Stimulated activated CD8-positive, alpha-beta memory T cell treated with anti-CD3 and anti-CD28 coated beads, Interleukin-2, amount 100 ng/mL, for 1 hour (primary cell): ENCODE measurements at regions not wholly inside any gene's neighbourhood (a gene's known extent, or its start where the extent isn't known, plus 50 kb on each side); places are given as distances from the start of the nearest gene placed in this dataset.
"Not testable (repeated sequence)": the region's sequence is repeated elsewhere in the genome, so short reads cannot be mapped to it uniquely, and the experiment has no call there.

ENCODE experiments used
- DNase-seq, 2 donors: peaks; one replicate each; pipeline ENCODE4 v3.0.0-alpha.2; 2020; ENCODE audit warnings: low read depth in 2 of 2

GRCh38 chr16:88148078-88148477 is 196.8 kb downstream of the BANP start:
- not testable (repeated sequence) for DNase-seq

GRCh38 chr16:88148682-88149081 is 197.4 kb downstream of the BANP start:
- not testable (repeated sequence) for DNase-seq

GRCh38 chr16:88149158-88149603 is 197.9 kb downstream of the BANP start:
- not testable (repeated sequence) for DNase-seq

GRCh38 chr16:88149663-88150062 is 198.4 kb downstream of the BANP start:
- DNase-seq, result not testable (repeated sequence)

- not testable (repeated sequence) for DNase-seq
Observed at GRCh38 chr16:88150456-88151128, 199.4 kb downstream of the BANP start.

GRCh38 chr16:88151129-88151499 is 199.9 kb downstream of the BANP start:
- DNase-seq, result not testable (repeated sequence)

- DNase-seq, result not testable (repeated sequence)
Observed at GRCh38 chr16:88151859-88152843, 200.9 kb downstream of the BANP start.

GRCh38 chr16:88152879-88153278 is 201.6 kb downstream of the BANP start:
- DNase-seq, result not testable (repeated sequence)

- DNase-seq, result not testable (repeated sequence)
Observed at GRCh38 chr16:88153516-88153915, 202.3 kb downstream of the BANP start.

GRCh38 chr16:88154886-88155285 is 203.7 kb downstream of the BANP start:
- DNase-seq, result not testable (repeated sequence)

GRCh38 chr16:88155681-88156080 is 204.4 kb downstream of the BANP start:
- not testable (repeated sequence) for DNase-seq

GRCh38 chr16:88156640-88157283 is 205.5 kb downstream of the BANP start:
- not testable (repeated sequence) for DNase-seq

- not testable (repeated sequence) for DNase-seq
Observed at GRCh38 chr16:88157686-88158085, 206.5 kb downstream of the BANP start.

- DNase-seq, result not testable (repeated sequence)
Observed at GRCh38 chr16:88158256-88159045, 207.2 kb downstream of the BANP start.

- not testable (repeated sequence) for DNase-seq
Observed at GRCh38 chr16:88159046-88159896, 208.0 kb downstream of the BANP start.

GRCh38 chr16:88159897-88160335 is 208.7 kb downstream of the BANP start:
- DNase-seq, result not testable (repeated sequence)

GRCh38 chr16:88161191-88161590 is 210.0 kb downstream of the BANP start:
- DNase-seq, result not testable (repeated sequence)

- not testable (repeated sequence) for DNase-seq
Observed at GRCh38 chr16:88161623-88162275, 210.5 kb downstream of the BANP start.

- not testable (repeated sequence) for DNase-seq
Observed at GRCh38 chr16:88162778-88163177, 211.5 kb downstream of the BANP start.
